NB4 (cell line): ENCODE measurements at regions not wholly inside any gene's neighbourhood (a gene's known extent, or its start where the extent isn't known, plus 50 kb on each side); places are given as distances from the start of the nearest gene placed in this dataset.

ENCODE experiments used
- CTCF ChIP-seq: IDR thresholded peaks from one replicate; pipeline ENCODE4 v1.5.1; 2012; ENCODE audit warnings: low read depth, low read length
- POLR2A ChIP-seq: IDR thresholded peaks from 2 replicates; pipeline ENCODE4 v1.6.1; 2011; ENCODE audit warnings: mild to moderate bottlenecking; ENCODE audit not compliant: insufficient read length; ENCODE audit errors: extremely low read depth

GRCh38 chrX:127011629-127012028 is 192.1 kb downstream of the PRR32 start:
- TF ChIP-seq POLR2A (no peak), CTCF (no peak)
